Fibroblast of skin of scalp (primary cell): ENCODE measurements at regions not wholly inside any gene's neighbourhood (a gene's known extent, or its start where the extent isn't known, plus 50 kb on each side); places are given as distances from the start of the nearest gene placed in this dataset.

Source experiments
- DNase-seq: peaks from one replicate; pipeline ENCODE4 v3.0.0-alpha.2; 2013

DNA sequence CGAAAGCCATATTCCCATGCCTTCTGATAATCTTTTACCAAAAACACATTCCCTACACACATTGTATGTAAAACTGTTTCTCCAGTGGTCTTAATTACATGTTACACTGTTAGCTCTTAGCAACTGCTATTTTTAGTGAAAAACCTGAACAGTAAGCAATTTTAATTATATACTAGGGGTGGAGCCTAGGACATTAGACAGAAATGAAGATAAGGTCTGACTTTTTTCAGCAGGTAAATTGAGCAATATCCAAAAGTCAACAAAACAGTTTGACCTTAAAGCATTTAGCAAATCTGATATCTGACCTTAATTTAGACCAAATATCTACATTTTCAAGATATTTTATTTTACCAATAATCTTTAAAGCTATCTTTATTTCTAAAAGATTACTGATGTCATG, 60.2 kb downstream of the PDE6H start:
- no peak for DNase-seq

GRCh38 chr12:15033641-15034040, 60.8 kb downstream of the PDE6H start:
- DNase-seq, result no peak

- DNase-seq, result no peak
These were observed 62.3 kb downstream of the PDE6H start for GRCh38 chr12:15035185-15035584.

DNA sequence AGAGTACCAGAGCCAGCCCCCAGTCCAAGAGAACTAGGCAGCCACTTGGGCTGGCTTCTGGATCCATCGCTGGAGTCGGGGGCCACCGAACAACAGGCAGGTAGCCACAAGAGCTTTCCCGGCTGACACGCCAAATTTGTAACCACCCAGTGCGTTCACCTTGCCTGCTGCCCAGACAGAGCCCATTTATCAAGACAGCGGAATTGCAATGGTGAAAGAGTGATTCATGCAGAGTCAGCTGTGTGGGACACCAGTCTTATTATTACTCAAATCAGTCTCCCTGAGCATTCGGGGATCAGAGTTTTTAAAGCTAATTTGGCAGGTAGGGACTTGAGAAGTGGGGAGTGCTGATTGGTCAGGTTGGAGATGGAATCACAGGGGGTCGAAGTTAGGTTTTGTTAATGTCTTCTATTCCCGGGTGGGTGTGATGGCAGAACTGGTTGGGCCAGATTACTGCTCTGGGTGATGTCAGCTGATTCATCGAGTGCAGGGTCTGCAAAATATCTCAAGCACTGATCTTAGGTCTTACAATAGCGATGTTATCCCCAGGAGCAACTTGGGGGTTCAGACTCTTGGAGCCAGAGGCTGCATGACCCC, 64.3 kb downstream of the PDE6H start:
- no peak for DNase-seq

DNA sequence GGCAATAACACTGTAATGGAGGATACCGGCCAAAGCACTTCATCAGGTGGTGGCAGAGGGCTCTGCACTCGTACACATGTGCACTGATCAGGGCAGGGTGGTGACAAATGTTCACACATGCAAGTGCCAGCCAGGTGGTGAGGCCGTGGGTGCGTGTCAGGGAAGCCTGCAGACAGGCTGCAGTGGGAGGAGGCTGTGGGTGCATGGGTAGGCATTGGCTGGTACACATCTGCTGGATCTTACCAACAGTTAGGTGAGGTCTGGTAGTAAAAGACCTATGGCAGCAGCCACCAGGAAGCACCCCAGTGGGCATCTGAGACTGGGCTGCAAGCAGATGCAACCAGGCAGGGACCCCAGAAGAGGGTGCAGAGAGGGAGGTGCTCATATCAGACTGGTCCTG, 65.3 kb downstream of the PDE6H start:
- DNase-seq, result no peak

GRCh38 chr12:15044471-15044870, 71.6 kb downstream of the PDE6H start:
- peak; percentile 72 for DNase-seq

DNA sequence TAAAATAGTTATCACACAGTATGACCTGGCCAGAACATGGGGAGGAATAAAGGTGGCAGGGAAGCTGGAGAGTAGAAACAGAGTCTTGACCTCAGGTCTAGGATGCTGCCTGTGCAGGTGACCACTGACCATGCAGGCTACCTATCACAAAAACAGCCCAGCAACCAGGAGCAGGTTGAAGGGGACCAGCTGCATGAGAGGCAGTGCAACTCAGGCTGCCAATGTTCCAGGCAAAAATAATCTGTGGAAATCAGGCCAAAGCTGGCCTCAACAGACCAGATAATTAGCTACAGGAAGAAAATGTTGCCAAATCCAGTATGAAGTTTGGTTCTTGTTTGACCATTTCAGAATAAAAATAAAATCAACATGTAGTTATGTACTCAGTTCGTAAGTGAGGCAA, 72.6 kb downstream of the PDE6H start:
- no peak for DNase-seq

GRCh38 chr12:15047611-15048010, 74.8 kb downstream of the PDE6H start:
- DNase-seq, result no peak

DNA sequence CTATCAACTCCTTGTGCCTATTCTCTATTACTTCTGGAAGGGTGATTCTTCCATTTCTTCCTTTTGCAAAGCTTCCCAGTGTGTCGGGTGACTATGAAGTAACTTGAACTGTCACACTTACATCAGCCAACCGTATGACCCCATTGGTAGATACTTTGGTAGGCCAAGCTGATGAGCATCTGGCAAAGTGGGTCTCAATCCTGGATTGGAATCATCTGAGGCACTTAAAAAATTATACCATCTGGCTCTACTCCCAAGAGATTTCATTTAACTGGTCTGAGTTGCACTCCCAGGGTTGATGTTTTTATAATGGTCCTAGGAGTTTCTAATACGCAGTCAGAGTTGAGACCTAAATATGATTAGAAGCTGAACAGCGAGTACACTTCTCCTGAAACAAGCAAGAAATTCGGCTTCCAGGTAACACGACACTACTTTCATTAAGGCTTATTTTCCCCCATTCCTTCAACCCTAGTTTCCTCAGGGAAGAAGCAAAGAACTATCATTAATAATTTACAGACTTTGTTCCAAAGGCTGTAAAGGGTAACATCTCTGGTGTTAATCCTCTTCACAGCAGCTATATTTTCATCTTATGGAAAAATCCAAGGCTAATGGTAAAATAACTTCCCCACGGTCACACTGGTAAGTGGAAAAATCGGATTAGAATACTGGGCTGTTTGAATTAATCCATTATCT, 76.8 kb downstream of the PDE6H start:
- no peak for DNase-seq

- DNase-seq, result no peak
These were observed 77.8 kb downstream of the PDE6H start for GRCh38 chr12:15050659-15051058.

DNA sequence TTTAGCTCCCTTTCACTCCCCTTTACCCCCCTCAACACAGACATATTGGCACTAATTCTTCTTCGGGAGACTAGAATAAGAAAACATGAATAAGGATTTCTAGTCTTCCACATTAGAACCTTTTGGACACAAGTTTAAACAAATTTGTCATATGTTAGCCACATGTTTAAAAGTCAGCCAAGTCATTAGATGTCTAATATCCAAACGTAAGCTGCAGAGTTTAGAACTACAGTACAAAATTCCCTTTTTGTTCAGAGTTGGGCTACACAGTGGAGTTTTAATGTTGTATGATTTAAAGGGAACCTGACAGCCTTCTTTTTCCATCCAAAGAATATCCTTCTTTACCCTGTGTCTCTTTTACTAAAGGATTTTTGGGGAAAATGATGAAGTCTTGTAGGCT, 79.8 kb downstream of the PDE6H start:
- no peak for DNase-seq

- DNase-seq, result no peak
These were observed 83.4 kb downstream of the PDE6H start for GRCh38 chr12:15056218-15056617.
